Panc1 (cell line): ENCODE measurements at regions not wholly inside any gene's neighbourhood (a gene's known extent, or its start where the extent isn't known, plus 50 kb on each side); places are given as distances from the start of the nearest gene placed in this dataset.

Experiments used
- ATAC-seq: fragments of 200-7000 bp; cut with Tn5 transposase; 2 replicates; pipeline ENCODE4 v1.9.1; 2020; ENCODE audit warnings: mild to moderate bottlenecking, moderate library complexity
- BruUV-seq: library from RNA; stranded (reverse); fragments of 400-500 nt; replicated peaks from 2 replicates; lab custom pipeline; 2021; lab: Mats Ljungman, UMichigan
- CTCF ChIA-PET: fragments of 300-600 bp; sonication (Branson Sonifier 250); formaldehyde crosslinking; loops from one replicate; lab custom pipeline; 2022; ENCODE audit warnings: antibody characterized with exemption; lab: Charles Lee
- POLR2A ChIA-PET: fragments of 300-600 bp; sonication (Branson Sonifier 250); formaldehyde crosslinking; loops from one replicate; lab custom pipeline; 2022; ENCODE audit warnings: antibody characterized with exemption; lab: Charles Lee
- DNase-seq: peaks from one replicate; pipeline ENCODE4 v3.0.0-alpha.2; 2010; ENCODE audit warnings: low read depth, low spot score
- H3K27ac ChIP-seq: 2 replicates; pipeline ENCODE4 v1.5.1; 2011; ENCODE audit warnings: mild to moderate bottlenecking, low read length, inconsistent platforms
- H3K27me3 ChIP-seq: fragments of 200-500 bp; sonication (Bioruptor generic); 2 replicates; pipeline ENCODE4 v1.6.0; 2014; ENCODE audit warnings: low read length, inconsistent platforms; ENCODE audit not compliant: control insufficient read depth, insufficient read depth
- H3K36me3 ChIP-seq: fragments of 200-500 bp; sonication (Bioruptor generic); 2 replicates; pipeline ENCODE4 v1.5.1; 2014; ENCODE audit warnings: inconsistent platforms, mild to moderate bottlenecking, low read length, moderate library complexity; ENCODE audit not compliant: control insufficient read depth, insufficient read depth
- H3K4me1 ChIP-seq: 2 replicates; pipeline ENCODE4 v1.5.1; 2011; ENCODE audit warnings: inconsistent platforms, mild to moderate bottlenecking, low read length, moderate library complexity; ENCODE audit not compliant: control insufficient read depth, insufficient read depth
- H3K4me3 ChIP-seq, 2 experiments: 2 replicates each; pipeline ENCODE4 v1.5.1; 2011 to 2012; ENCODE audit warnings: low read depth in 2 of 2, low read length in 2 of 2, mild to moderate bottlenecking in 2 of 2, inconsistent platforms in 1 of 2, moderate library complexity in 1 of 2
- H3K9me3 ChIP-seq: fragments of 200-500 bp; sonication (Bioruptor generic); 2 replicates; pipeline ENCODE4 v1.5.1; 2014; ENCODE audit warnings: low read depth, mild to moderate bottlenecking, inconsistent platforms, low read length, moderate library complexity; ENCODE audit not compliant: control insufficient read depth, insufficient read depth
- CTCF ChIP-seq: fragments of 450-650 bp; IDR thresholded peaks from 2 replicates; pipeline ENCODE4 v1.5.1; 2017; ENCODE audit warnings: mild to moderate bottlenecking
- POLR2AphosphoS5 ChIP-seq: IDR thresholded peaks from 2 replicates; pipeline ENCODE4 v1.6.1; 2012; ENCODE audit warnings: mild to moderate bottlenecking, low read depth, low read length, moderate library complexity
- REST ChIP-seq, 2 experiments: IDR thresholded peaks; 2 replicates each; pipeline ENCODE4 v1.6.1; 2011 to 2012; ENCODE audit warnings: low read depth in 2 of 2, control low read depth in 1 of 2, low read length in 1 of 2, mild to moderate bottlenecking in 1 of 2, moderate library complexity in 1 of 2; ENCODE audit not compliant: insufficient read depth in 1 of 2
- SIN3A ChIP-seq: IDR thresholded peaks from 2 replicates; pipeline ENCODE4 v1.6.1; 2012; ENCODE audit warnings: low read depth, mild to moderate bottlenecking, low read length, moderate library complexity, borderline replicate concordance; ENCODE audit not compliant: insufficient read depth
- TCF7L2 ChIP-seq: IDR thresholded peaks from 2 replicates; pipeline ENCODE4 v1.6.1; 2011; ENCODE audit warnings: mild to moderate bottlenecking, low read depth, low read length, inconsistent platforms
- in situ Hi-C: cut with HindIII; loops from 2 replicates; pipeline ENCODE4 v1.10.0; 2016; ENCODE audit warnings: low sequenced_read_pairs, low pct_unique_long_range_greater_than_20kb
- intact Hi-C: fragments of 100-400 bp; cut with micrococcal nuclease; formaldehyde crosslinking; loops from one replicate; pipeline ENCODE4 v1.10.0; 2022; ENCODE audit not compliant: unreplicated experiment

DNA sequence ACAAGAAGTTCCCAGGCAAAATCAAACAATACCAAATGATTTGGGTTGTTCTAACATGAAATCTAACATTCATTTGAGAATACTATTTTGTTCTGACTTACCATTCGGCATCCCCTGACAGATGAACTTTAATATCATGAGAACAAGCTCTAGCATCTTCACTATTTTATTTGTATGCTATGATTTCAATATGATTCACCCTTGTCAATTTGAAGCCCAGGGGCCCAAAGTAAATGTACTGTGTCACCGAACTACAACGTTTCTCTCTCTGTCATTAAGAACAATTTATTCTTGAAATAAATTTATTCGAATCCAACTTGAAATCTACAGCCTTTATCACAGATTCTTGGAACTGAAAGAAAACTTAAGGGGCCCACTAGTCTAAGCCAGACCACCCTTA lies 146.2 kb upstream of the RASSF8 start:
- in situ Hi-C loops (no loop called here), intact Hi-C loops (no loop called here)
- H3K27me3 ChIP-seq: no peaks in the 10 kb centered on the region
- TF ChIP-seq REST (IDR thresholded peaks at IDR 0.05; ENCODE audit: insufficient read depth in 1 of 2, low read depth in 2 of 2, low read length in 1 of 2): no peak
- no peak for TF ChIP-seq TCF7L2
- TF ChIP-seq SIN3A: no peak
- TF ChIP-seq CTCF: no peak
- TF ChIP-seq POLR2AphosphoS5: no peak
- POLR2A ChIA-PET: no interaction called here
- H3K9me3 ChIP-seq: no peaks in the 10 kb centered on the region
- no TSS peak for BruUV-seq
- H3K4me3 ChIP-seq: no peak overlapping the region
- no peak overlapping the region for H3K27ac ChIP-seq
- no peaks in the 10 kb centered on the region for H3K36me3 ChIP-seq
- CTCF ChIA-PET: no interaction called here
- DNase-seq (no peak), ATAC-seq (no peak)
- peaks cover 6% of the 10 kb centered on the region; the same call in 1 of the 2 replicates for H3K4me1 ChIP-seq

- Histone ChIP-seq H3K9me3 (no peaks in the 10 kb centered on the region), H3K27me3 (peaks cover 3% of the 10 kb centered on the region; the same call in 1 of the 2 replicates), H3K4me1 (peaks cover 6% of the 10 kb centered on the region; the same call in 1 of the 2 replicates), H3K36me3 (no peaks in the 10 kb centered on the region), H3K4me3 (no peak overlapping the region), H3K27ac (no peak overlapping the region)
- POLR2A ChIA-PET: no interaction called here
- in situ Hi-C loops: no loop called here
- ATAC-seq (no peak; the same call in 1 of the 2 replicates), DNase-seq (no peak)
- CTCF ChIA-PET: no interaction called here
- intact Hi-C loops: no loop called here
- TF ChIP-seq CTCF (peak; percentile 21; the same call in 1 of the 2 replicates), POLR2AphosphoS5 (no peak), TCF7L2 (peak; percentile 68)
- BruUV-seq: no TSS peak
Observed at GRCh38 chr12:25813843-25814242, 144.6 kb upstream of the RASSF8 start.
